Cardiac fibroblast (primary cell): ENCODE measurements at regions not wholly inside any gene's neighbourhood (a gene's known extent, or its start where the extent isn't known, plus 50 kb on each side); places are given as distances from the start of the nearest gene placed in this dataset.
A peak's percentile ranks its signal among the peaks of the same experiment; 100 is the strongest.

Experiments
- DNase-seq, 2 donors: peaks; one replicate each; pipeline versions ENCODE4 v3.0.0 to v3.0.0-alpha.2; 2010; ENCODE audit warnings: low read depth in 2 of 2
- H3K4me3 ChIP-seq, 2 donors: replicated peaks in 1 of 2; 1 replicate in 1 of 2; 2 replicates in 1 of 2; pipeline ENCODE4 v1.5.1; 2011; ENCODE audit warnings: low read depth in 2 of 2, low read length in 2 of 2, mild to moderate bottlenecking in 2 of 2, moderate library complexity in 1 of 2
- CTCF ChIP-seq: IDR thresholded peaks from one replicate; pipeline ENCODE4 v1.5.1; 2011; ENCODE audit warnings: low read depth, mild to moderate bottlenecking, low read length, inconsistent platforms

- H3K4me3 ChIP-seq, result no peak overlapping the region
- no peak for TF ChIP-seq CTCF
- peak; percentile 96 to 97 for DNase-seq
Observed at GRCh38 chr2:196399722-196400691, 228.6 kb upstream of the STK17B start.

GRCh38 chr2:196403471-196403870 lies 232.1 kb upstream of the STK17B start:
- DNase-seq, result peak; percentile 41 to 50
- no peak for TF ChIP-seq CTCF
- no peak overlapping the region for H3K4me3 ChIP-seq

- peak; percentile 33 to 44 for DNase-seq
- no peak overlapping the region for H3K4me3 ChIP-seq
- TF ChIP-seq CTCF, result no peak
Observed at GRCh38 chr2:196404276-196404675, 232.9 kb upstream of the STK17B start.

DNA sequence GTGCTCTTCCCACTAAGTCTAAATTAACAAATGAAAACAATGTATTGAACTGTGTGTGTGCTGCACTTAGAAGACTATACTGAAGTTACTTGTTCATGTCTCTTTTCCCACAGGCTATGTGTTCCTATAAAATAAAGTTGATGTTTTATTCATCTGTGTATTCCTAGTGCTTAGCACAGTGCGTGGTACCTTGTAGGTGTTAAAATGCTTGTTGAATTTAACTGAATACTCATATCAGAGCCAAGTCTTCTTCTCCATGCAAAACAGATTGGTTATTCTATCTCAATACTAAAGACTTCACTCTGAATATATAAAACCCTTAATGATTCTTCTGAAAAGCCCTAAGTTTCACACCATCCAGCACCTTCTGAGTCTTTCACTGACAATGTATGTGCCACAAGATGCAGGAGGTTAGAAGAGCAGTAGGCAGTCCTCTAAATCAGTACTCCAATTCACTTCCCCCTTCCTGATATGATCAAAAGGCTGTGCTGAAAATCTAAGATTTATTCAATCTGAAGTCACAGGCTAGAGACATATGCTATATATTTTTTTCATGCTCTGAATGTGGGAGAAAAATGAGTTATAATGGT lies 231.7 kb upstream of the CCDC150 start:
- DNase-seq, result no peak
- no peak for TF ChIP-seq CTCF
- H3K4me3 ChIP-seq, result no peak overlapping the region

DNA sequence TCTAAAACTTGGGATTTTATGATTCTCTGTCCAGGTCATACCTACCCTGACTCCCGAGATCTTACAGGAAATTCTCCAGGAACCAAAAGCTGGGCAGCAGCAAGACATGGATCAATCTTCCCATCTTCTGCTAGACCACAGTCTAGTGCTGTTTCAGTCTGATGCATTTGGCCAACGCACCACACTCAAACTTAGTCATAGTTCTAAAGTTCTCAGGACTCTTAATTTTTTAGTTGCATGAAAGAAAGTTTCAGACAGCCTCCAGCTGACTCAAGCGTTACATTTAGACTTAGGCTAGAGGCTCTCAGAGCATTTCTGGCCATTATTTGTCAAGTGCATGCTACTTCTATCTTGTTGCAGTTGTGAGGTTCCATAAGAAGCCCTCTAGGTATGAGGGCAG lies 230.1 kb upstream of the CCDC150 start:
- no peak overlapping the region for H3K4me3 ChIP-seq

GRCh38 chr2:196410008-196410407 lies 229.5 kb upstream of the CCDC150 start:
- TF ChIP-seq CTCF, result no peak
- no peak overlapping the region for H3K4me3 ChIP-seq
- peak in 1 of 2 donors; percentile 53 for DNase-seq

More for the DNA sequence above, 230.1 kb upstream of the CCDC150 start:
- no peak for TF ChIP-seq CTCF
- DNase-seq, result no peak
